ENCODE measurements at regions not wholly inside any gene's neighbourhood (a gene's known extent, or its start where the extent isn't known, plus 50 kb on each side); places are given as distances from the start of the nearest gene placed in this dataset.

DNA sequence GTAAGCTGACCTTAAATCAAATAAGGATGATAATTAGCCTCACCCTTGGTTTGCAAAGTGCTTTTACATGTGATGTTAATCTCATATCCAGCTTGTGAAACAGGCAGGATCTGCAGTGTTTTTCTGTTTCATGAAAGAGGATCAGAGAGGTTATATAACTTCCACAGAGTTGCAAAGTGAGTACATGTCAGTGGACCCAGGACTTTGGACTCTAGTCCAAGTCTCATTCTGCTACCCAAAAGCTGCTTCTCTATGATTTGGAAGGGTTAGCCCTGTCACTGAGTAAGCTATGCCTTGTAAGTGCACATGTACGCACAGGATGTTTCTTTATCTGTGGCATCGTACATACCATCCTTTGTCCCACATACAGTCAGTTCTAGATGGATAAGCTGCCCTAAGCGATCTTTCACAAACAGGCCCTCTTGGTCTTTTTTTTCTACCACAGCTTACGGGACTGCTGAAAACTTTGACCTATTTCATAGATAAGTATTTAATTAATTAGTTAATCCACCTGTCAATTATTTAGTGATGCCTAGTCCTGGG lies 322.9 kb downstream of the TMEM38B start:
- TF ChIP-seq, protein P1, sequence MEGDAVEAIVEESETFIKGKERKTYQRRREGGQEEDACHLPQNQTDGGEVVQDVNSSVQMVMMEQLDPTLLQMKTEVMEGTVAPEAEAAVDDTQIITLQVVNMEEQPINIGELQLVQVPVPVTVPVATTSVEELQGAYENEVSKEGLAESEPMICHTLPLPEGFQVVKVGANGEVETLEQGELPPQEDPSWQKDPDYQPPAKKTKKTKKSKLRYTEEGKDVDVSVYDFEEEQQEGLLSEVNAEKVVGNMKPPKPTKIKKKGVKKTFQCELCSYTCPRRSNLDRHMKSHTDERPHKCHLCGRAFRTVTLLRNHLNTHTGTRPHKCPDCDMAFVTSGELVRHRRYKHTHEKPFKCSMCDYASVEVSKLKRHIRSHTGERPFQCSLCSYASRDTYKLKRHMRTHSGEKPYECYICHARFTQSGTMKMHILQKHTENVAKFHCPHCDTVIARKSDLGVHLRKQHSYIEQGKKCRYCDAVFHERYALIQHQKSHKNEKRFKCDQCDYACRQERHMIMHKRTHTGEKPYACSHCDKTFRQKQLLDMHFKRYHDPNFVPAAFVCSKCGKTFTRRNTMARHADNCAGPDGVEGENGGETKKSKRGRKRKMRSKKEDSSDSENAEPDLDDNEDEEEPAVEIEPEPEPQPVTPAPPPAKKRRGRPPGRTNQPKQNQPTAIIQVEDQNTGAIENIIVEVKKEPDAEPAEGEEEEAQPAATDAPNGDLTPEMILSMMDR (IDR thresholded peaks at IDR 0.05): no peak
- DNase-seq: no peak
- Histone ChIP-seq H3K4me3 (no peak overlapping the region), H3K9me3 (no peaks in the 10 kb centered on the region), H3K27ac (no peak overlapping the region), H3K4me1 (no peaks in the 10 kb centered on the region), H3K27me3 (no peaks in the 10 kb centered on the region), H3K36me3 (replicated peaks in 1 of 2; ENCODE audit: insufficient read depth in 1 of 2, low read depth in 2 of 2) (no peaks in the 10 kb centered on the region)
- WGBS, 2 donors: 59 to 65% methylated on average over 4 of the region's 4 CpGs
- intact Hi-C loops (cut with DNase I): no loop called here
- no peak for ATAC-seq

DNA sequence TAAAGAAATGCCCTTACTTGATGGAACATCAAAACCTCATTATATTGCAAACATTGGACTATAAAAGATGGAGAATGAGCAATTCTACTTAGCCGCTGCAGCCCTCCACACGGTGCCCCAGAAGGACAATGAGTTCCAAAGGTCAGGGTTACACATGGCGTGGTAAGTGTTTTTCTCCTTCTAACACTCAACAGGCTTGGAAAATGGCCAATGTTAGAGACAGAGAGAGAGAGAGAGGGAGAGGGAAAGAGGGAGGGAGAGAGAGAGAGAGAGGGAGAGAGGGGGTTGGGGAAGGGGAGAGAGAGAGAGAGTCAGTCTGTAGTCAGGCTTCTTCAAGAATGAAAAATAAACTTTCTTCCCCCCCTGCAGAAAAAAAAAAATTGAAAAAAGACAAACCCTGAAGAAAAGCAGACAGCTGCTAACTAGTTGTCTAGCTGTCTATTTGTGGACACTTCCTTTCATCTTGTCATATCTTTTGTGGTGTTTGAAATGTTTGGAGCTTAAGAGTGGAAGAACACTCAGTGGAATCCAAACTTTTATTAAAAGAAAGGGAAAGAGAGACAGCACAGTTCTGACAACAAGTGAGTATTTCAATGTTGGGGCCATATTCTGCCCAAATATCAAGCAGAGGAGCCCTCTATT lies 324.8 kb downstream of the TMEM38B start:
- intact Hi-C loops (cut with DNase I): no loop called here
- ATAC-seq: no peak
- WGBS, 2 donors: 14 to 18% methylated on average over 3 of the region's 3 CpGs
- Histone ChIP-seq H3K9me3 (no peaks in the 10 kb centered on the region), H3K27ac (no peak overlapping the region), H3K36me3 (replicated peaks in 1 of 2; ENCODE audit: insufficient read depth in 1 of 2, low read depth in 2 of 2) (no peaks in the 10 kb centered on the region), H3K4me1 (no peaks in the 10 kb centered on the region), H3K27me3 (no peaks in the 10 kb centered on the region), H3K4me3 (no peak overlapping the region)
- TF ChIP-seq, protein P1 (IDR thresholded peaks at IDR 0.05): no peak
- no peak for TF ChIP-seq POLR2A (IDR thresholded peaks at IDR 0.05)
- DNase-seq: no peak

DNA sequence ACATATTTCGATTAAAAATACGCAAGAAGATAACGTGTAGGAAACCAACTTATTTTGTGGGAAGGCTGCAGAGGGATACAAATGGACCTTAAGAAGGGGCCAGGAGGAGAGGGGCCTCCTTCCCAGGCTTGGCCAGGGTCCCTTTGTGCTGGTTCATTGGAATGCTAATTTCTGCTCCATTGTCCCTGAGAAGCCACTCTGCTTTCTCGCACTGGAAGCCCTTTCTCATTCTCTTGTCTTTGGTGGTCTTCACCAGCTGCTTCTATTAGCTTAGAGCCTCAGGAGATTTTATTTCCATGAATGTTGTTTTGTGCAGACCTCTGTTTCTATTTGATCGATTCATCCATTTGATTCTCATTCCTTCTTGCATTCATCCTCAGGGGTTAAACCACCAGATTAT lies 325.4 kb downstream of the TMEM38B start:
- Histone ChIP-seq H3K36me3 (replicated peaks in 1 of 2; ENCODE audit: insufficient read depth in 1 of 2, low read depth in 2 of 2) (no peaks in the 10 kb centered on the region), H3K9me3 (no peaks in the 10 kb centered on the region), H3K4me1 (no peaks in the 10 kb centered on the region), H3K4me3 (no peak overlapping the region), H3K27me3 (no peaks in the 10 kb centered on the region), H3K27ac (no peak overlapping the region)
- no peak for ATAC-seq
- intact Hi-C loops (cut with DNase I): no loop called here
- TF ChIP-seq, protein P1 (IDR thresholded peaks at IDR 0.05): no peak
- TF ChIP-seq POLR2A (IDR thresholded peaks at IDR 0.05): no peak
- WGBS, 2 donors: 66 to 73% methylated on average over 5 of the region's 5 CpGs
- DNase-seq: no peak

DNA sequence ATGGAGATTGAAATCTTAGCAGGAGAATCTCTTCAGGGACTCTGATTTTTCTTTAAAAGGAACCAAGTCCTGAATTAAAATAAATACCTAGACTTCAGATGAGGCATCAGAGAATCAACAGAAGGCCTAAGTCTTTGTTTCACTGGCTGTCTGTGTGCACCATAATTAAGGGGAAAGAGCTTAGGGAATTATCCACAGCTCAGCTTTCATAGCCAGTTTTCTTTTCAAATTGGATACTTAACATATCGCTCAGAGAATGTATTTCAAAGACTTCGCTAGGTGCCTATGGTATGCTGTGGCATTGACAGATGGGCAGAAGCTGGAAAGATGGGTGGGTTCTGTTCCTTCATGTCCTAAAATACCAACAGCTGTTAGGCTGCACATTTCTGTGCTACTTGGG lies 325.8 kb downstream of the TMEM38B start:
- Histone ChIP-seq H3K9me3 (no peaks in the 10 kb centered on the region), H3K4me3 (no peak overlapping the region), H3K27me3 (no peaks in the 10 kb centered on the region), H3K4me1 (no peaks in the 10 kb centered on the region), H3K36me3 (replicated peaks in 1 of 2; ENCODE audit: insufficient read depth in 1 of 2, low read depth in 2 of 2) (no peaks in the 10 kb centered on the region), H3K27ac (no peak overlapping the region)
- 78 to 89% methylated on average over 2 of the region's 2 CpGs for WGBS, 2 donors
- intact Hi-C loops (cut with DNase I): no loop called here
- TF ChIP-seq POLR2A (IDR thresholded peaks at IDR 0.05): no peak
- TF ChIP-seq, protein P1 (IDR thresholded peaks at IDR 0.05): no peak
- ATAC-seq: no peak
- DNase-seq: no peak

DNA sequence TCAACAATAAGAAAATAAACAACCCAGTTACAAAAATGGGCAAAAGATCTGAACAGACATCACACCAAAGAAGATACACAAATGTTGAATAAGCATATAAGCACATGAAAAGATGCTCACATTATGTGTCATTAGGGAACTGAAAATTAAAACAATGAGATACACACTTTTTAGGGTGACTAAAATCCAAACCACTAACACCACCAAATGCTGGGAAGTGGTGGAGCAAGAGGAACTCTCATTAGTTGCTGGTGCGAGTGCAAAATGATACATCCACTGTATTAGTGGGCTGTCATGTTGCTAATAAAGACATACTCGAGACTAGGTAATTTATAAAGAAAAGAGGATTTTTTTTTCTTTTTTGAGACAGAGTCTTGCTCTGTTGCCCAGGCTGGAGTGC lies 329.1 kb downstream of the TMEM38B start:
- 66 to 67% methylated on average over 2 of the region's 2 CpGs for WGBS, 2 donors
- no peak for DNase-seq
- ATAC-seq: no peak
- no peaks in the 10 kb centered on the region for H3K9me3 ChIP-seq
- no peak overlapping the region for H3K27ac ChIP-seq
- intact Hi-C loops (cut with DNase I): no loop called here
- H3K4me1 ChIP-seq: no peaks in the 10 kb centered on the region
- no peaks in the 10 kb centered on the region for H3K27me3 ChIP-seq
- no peak overlapping the region for H3K4me3 ChIP-seq
- TF ChIP-seq, protein P1 (IDR thresholded peaks at IDR 0.05): no peak
- TF ChIP-seq POLR2A (IDR thresholded peaks at IDR 0.05): no peak
- H3K36me3 ChIP-seq (replicated peaks in 1 of 2; ENCODE audit: insufficient read depth in 1 of 2, low read depth in 2 of 2): no peaks in the 10 kb centered on the region
